ENCODE measurements at regions not wholly inside any gene's neighbourhood (a gene's known extent, or its start where the extent isn't known, plus 50 kb on each side); places are given as distances from the start of the nearest gene placed in this dataset.

DNA sequence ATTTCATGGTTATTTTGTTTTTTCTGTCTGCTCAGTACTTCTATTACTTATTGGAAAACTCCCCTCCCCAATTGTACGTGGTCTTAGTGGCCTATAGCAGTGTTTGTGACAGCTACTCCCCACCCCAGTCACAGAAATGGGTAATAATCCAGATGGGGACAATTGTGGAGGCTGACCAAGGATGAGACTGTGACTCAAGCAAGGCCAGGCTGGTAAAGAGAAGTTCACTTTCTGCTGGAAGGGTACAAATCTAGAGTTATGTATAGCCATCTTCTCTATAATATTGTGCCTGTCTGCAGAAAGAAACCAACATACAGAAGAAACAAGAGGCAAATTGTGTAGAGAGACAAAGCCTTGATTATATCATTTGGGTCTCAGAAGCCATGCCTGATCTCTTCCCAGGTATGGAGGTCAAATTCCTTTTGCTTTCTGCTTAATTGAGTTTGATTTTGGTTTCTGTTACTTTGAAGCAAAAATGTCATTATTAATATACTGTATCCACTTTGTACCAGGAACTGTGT lies 270.4 kb downstream of the HLX start:
- TF ChIP-seq, protein P1, sequence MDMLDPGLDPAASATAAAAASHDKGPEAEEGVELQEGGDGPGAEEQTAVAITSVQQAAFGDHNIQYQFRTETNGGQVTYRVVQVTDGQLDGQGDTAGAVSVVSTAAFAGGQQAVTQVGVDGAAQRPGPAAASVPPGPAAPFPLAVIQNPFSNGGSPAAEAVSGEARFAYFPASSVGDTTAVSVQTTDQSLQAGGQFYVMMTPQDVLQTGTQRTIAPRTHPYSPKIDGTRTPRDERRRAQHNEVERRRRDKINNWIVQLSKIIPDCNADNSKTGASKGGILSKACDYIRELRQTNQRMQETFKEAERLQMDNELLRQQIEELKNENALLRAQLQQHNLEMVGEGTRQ (IDR thresholded peaks at IDR 0.05; ENCODE audit: borderline replicate concordance, low read depth, low read length), result no peak
- TF ChIP-seq TAF1 (IDR thresholded peaks at IDR 0.05; ENCODE audit: borderline replicate concordance, low read depth, low read length), result no peak
- TF ChIP-seq, protein P2, sequence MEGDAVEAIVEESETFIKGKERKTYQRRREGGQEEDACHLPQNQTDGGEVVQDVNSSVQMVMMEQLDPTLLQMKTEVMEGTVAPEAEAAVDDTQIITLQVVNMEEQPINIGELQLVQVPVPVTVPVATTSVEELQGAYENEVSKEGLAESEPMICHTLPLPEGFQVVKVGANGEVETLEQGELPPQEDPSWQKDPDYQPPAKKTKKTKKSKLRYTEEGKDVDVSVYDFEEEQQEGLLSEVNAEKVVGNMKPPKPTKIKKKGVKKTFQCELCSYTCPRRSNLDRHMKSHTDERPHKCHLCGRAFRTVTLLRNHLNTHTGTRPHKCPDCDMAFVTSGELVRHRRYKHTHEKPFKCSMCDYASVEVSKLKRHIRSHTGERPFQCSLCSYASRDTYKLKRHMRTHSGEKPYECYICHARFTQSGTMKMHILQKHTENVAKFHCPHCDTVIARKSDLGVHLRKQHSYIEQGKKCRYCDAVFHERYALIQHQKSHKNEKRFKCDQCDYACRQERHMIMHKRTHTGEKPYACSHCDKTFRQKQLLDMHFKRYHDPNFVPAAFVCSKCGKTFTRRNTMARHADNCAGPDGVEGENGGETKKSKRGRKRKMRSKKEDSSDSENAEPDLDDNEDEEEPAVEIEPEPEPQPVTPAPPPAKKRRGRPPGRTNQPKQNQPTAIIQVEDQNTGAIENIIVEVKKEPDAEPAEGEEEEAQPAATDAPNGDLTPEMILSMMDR (IDR thresholded peaks at IDR 0.05), result no peak
- TF ChIP-seq, protein P3, sequence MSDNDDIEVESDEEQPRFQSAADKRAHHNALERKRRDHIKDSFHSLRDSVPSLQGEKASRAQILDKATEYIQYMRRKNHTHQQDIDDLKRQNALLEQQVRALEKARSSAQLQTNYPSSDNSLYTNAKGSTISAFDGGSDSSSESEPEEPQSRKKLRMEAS (IDR thresholded peaks at IDR 0.05; ENCODE audit: low read depth), result no peak
- TF ChIP-seq YY1 (IDR thresholded peaks at IDR 0.05; ENCODE audit: low read depth), result no peak
- TF ChIP-seq CHD2 (IDR thresholded peaks at IDR 0.05; ENCODE audit: low read length, partially characterized antibody), result no peak
